SK-N-SH (cell line): ENCODE measurements at regions not wholly inside any gene's neighbourhood (a gene's known extent, or its start where the extent isn't known, plus 50 kb on each side); places are given as distances from the start of the nearest gene placed in this dataset.

Experiments
- CTCF ChIP-seq: fragments of 200-600 bp; sonication (generic); IDR thresholded peaks from 2 replicates; pipeline ENCODE4 v1.6.1; 2017; ENCODE audit warnings: antibody characterized with exemption, mild to moderate bottlenecking, moderate library complexity
- ELF1 ChIP-seq: IDR thresholded peaks from 2 replicates; pipeline ENCODE4 v1.4.0; 2012
- MAX ChIP-seq: IDR thresholded peaks from 2 replicates; pipeline ENCODE4 v1.4.0; 2012; ENCODE audit warnings: low read depth
- SMC3 ChIP-seq: IDR thresholded peaks from 2 replicates; pipeline ENCODE4 v1.6.1; 2012; ENCODE audit warnings: low read depth, low read length, improper control_type of control experiment
- TCF12 ChIP-seq: IDR thresholded peaks from 2 replicates; pipeline ENCODE4 v1.4.0; 2012
- TEAD4 ChIP-seq: IDR thresholded peaks from 2 replicates; pipeline ENCODE4 v1.4.0; 2012; ENCODE audit warnings: mild to moderate bottlenecking, borderline replicate concordance; ENCODE audit not compliant: insufficient read depth

- TF ChIP-seq TCF12 (no peak), ELF1 (no peak), CTCF (no peak), TEAD4 (no peak), SMC3 (no peak), MAX (no peak)
Measured at GRCh38 chr7:156014201-156014600, 201.9 kb upstream of the SHH start.
